ENCODE measurements at regions not wholly inside any gene's neighbourhood (a gene's known extent, or its start where the extent isn't known, plus 50 kb on each side); places are given as distances from the start of the nearest gene placed in this dataset.
A peak's percentile ranks its signal among the peaks of the same experiment; 100 is the strongest.

GRCh38 chr10:32156031-32156495 is 99.8 kb upstream of the KIF5B start:
- H3K9me3 Mint-ChIP-seq, result peaks cover 15% of the 10 kb centered on the region
- H3K36me3 Mint-ChIP-seq (ENCODE audit: low read depth), result peaks cover 3% of the 10 kb centered on the region
- H3K4me1 Mint-ChIP-seq, result peaks cover 4% of the 10 kb centered on the region
- no peaks in the 10 kb centered on the region for H3K27me3 Mint-ChIP-seq
- no peak for ATAC-seq
- no peak overlapping the region for H3K27ac Mint-ChIP-seq
- DNase-seq, result no peak
- H3K4me3 Mint-ChIP-seq, result no peak overlapping the region

- Mint-ChIP-seq H3K4me3 (no peak overlapping the region), H3K9me3 (peaks cover 15% of the 10 kb centered on the region), H3K27ac (no peak overlapping the region), H3K36me3 (ENCODE audit: low read depth) (peaks cover 3% of the 10 kb centered on the region), H3K4me1 (peaks cover 11% of the 10 kb centered on the region), H3K27me3 (no peaks in the 10 kb centered on the region)
- ATAC-seq (no peak), DNase-seq (no peak)
These were observed 98.9 kb upstream of the KIF5B start for GRCh38 chr10:32155075-32155516.

- peaks cover 15% of the 10 kb centered on the region for H3K9me3 Mint-ChIP-seq
- no peak overlapping the region for H3K4me3 Mint-ChIP-seq
- no peaks in the 10 kb centered on the region for H3K27me3 Mint-ChIP-seq
- DNase-seq (no peak), ATAC-seq (no peak)
- peaks cover 3% of the 10 kb centered on the region for H3K36me3 Mint-ChIP-seq (ENCODE audit: low read depth)
- H3K4me1 Mint-ChIP-seq, result peaks cover 21% of the 10 kb centered on the region
- H3K27ac Mint-ChIP-seq, result no peak overlapping the region
These were observed 97.7 kb upstream of the KIF5B start for GRCh38 chr10:32153931-32154330.

- H3K36me3 Mint-ChIP-seq (ENCODE audit: low read depth), result peaks cover 3% of the 10 kb centered on the region
- H3K4me3 Mint-ChIP-seq, result no peak overlapping the region
- H3K27ac Mint-ChIP-seq, result no peak overlapping the region
- DNase-seq (no peak), ATAC-seq (no peak)
- peaks cover 22% of the 10 kb centered on the region for H3K4me1 Mint-ChIP-seq
- H3K9me3 Mint-ChIP-seq, result peaks cover 15% of the 10 kb centered on the region
- H3K27me3 Mint-ChIP-seq, result no peaks in the 10 kb centered on the region
These were observed 97.0 kb upstream of the KIF5B start for GRCh38 chr10:32153252-32153651.

- Mint-ChIP-seq H3K36me3 (ENCODE audit: low read depth) (peaks cover 3% of the 10 kb centered on the region), H3K9me3 (peaks cover 15% of the 10 kb centered on the region), H3K27me3 (no peaks in the 10 kb centered on the region), H3K4me3 (no peak overlapping the region), H3K4me1 (peaks cover 22% of the 10 kb centered on the region), H3K27ac (no peak overlapping the region)
- DNase-seq (no peak), ATAC-seq (no peak)
These were observed 95.6 kb upstream of the KIF5B start for GRCh38 chr10:32151871-32152270.

GRCh38 chr10:32150532-32151101 is 94.4 kb upstream of the KIF5B start:
- Mint-ChIP-seq H3K27me3 (no peaks in the 10 kb centered on the region), H3K27ac (no peak overlapping the region), H3K4me3 (no peak overlapping the region), H3K9me3 (peaks cover 15% of the 10 kb centered on the region), H3K4me1 (peaks cover 22% of the 10 kb centered on the region), H3K36me3 (ENCODE audit: low read depth) (peaks cover 3% of the 10 kb centered on the region)
- no peak for DNase-seq
- ATAC-seq, result no peak

GRCh38 chr10:32149252-32149955 is 93.2 kb upstream of the KIF5B start:
- Mint-ChIP-seq H3K9me3 (peaks cover 11% of the 10 kb centered on the region), H3K4me3 (no peak overlapping the region), H3K27me3 (no peaks in the 10 kb centered on the region), H3K36me3 (ENCODE audit: low read depth) (peaks cover 3% of the 10 kb centered on the region), H3K4me1 (peaks cover 22% of the 10 kb centered on the region), H3K27ac (peak overlapping the region; percentile 52)
- ATAC-seq (peak; percentile 62), DNase-seq (no peak)

GRCh38 chr10:32148864-32149251 is 92.6 kb upstream of the KIF5B start:
- H3K9me3 Mint-ChIP-seq, result peaks cover 11% of the 10 kb centered on the region
- no peak overlapping the region for H3K4me3 Mint-ChIP-seq
- DNase-seq (no peak), ATAC-seq (peak; percentile 11)
- peaks cover 3% of the 10 kb centered on the region for H3K36me3 Mint-ChIP-seq (ENCODE audit: low read depth)
- H3K27me3 Mint-ChIP-seq, result no peaks in the 10 kb centered on the region
- peak overlapping the region; percentile 52 for H3K27ac Mint-ChIP-seq
- H3K4me1 Mint-ChIP-seq, result peaks cover 22% of the 10 kb centered on the region

GRCh38 chr10:32147730-32148129 is 91.5 kb upstream of the KIF5B start:
- no peak for DNase-seq
- no peak for ATAC-seq
- Mint-ChIP-seq H3K4me1 (peaks cover 22% of the 10 kb centered on the region), H3K27ac (no peak overlapping the region), H3K9me3 (no peaks in the 10 kb centered on the region), H3K36me3 (ENCODE audit: low read depth) (no peaks in the 10 kb centered on the region), H3K4me3 (no peak overlapping the region), H3K27me3 (no peaks in the 10 kb centered on the region)

- DNase-seq, result no peak
- no peaks in the 10 kb centered on the region for H3K9me3 Mint-ChIP-seq
- peaks cover 18% of the 10 kb centered on the region for H3K4me1 Mint-ChIP-seq
- no peak for ATAC-seq
- no peak overlapping the region for H3K4me3 Mint-ChIP-seq
- H3K27me3 Mint-ChIP-seq, result no peaks in the 10 kb centered on the region
- H3K36me3 Mint-ChIP-seq (ENCODE audit: low read depth), result no peaks in the 10 kb centered on the region
- no peak overlapping the region for H3K27ac Mint-ChIP-seq
These were observed 89.9 kb upstream of the KIF5B start for GRCh38 chr10:32146166-32146565.

GRCh38 chr10:32144817-32145688 is 88.8 kb upstream of the KIF5B start:
- no peak for DNase-seq
- no peaks in the 10 kb centered on the region for H3K27me3 Mint-ChIP-seq
- H3K4me3 Mint-ChIP-seq, result no peak overlapping the region
- peaks cover 11% of the 10 kb centered on the region for H3K4me1 Mint-ChIP-seq
- no peak for ATAC-seq
- no peaks in the 10 kb centered on the region for H3K36me3 Mint-ChIP-seq (ENCODE audit: low read depth)
- no peak overlapping the region for H3K27ac Mint-ChIP-seq
- H3K9me3 Mint-ChIP-seq, result no peaks in the 10 kb centered on the region

- peaks cover 3% of the 10 kb centered on the region for H3K4me1 Mint-ChIP-seq
- ATAC-seq, result no peak
- H3K9me3 Mint-ChIP-seq, result no peaks in the 10 kb centered on the region
- no peak overlapping the region for H3K27ac Mint-ChIP-seq
- no peak overlapping the region for H3K4me3 Mint-ChIP-seq
- DNase-seq, result no peak
- no peaks in the 10 kb centered on the region for H3K36me3 Mint-ChIP-seq (ENCODE audit: low read depth)
- no peaks in the 10 kb centered on the region for H3K27me3 Mint-ChIP-seq
These were observed 87.2 kb upstream of the KIF5B start for GRCh38 chr10:32143302-32143847.

- no peak for DNase-seq
- ATAC-seq, result peak; percentile 36
- no peaks in the 10 kb centered on the region for H3K36me3 Mint-ChIP-seq (ENCODE audit: low read depth)
- H3K27me3 Mint-ChIP-seq, result no peaks in the 10 kb centered on the region
- no peak overlapping the region for H3K4me3 Mint-ChIP-seq
- peaks cover 3% of the 10 kb centered on the region for H3K4me1 Mint-ChIP-seq
- H3K27ac Mint-ChIP-seq, result no peak overlapping the region
- no peaks in the 10 kb centered on the region for H3K9me3 Mint-ChIP-seq
These were observed 86.4 kb upstream of the KIF5B start for GRCh38 chr10:32142646-32143045.

GRCh38 chr10:32141018-32141807 is 85.0 kb upstream of the KIF5B start:
- H3K27me3 Mint-ChIP-seq, result no peaks in the 10 kb centered on the region
- DNase-seq, result no peak
- peaks cover 3% of the 10 kb centered on the region for H3K4me1 Mint-ChIP-seq
- H3K4me3 Mint-ChIP-seq, result no peak overlapping the region
- no peaks in the 10 kb centered on the region for H3K36me3 Mint-ChIP-seq (ENCODE audit: low read depth)
- H3K27ac Mint-ChIP-seq, result no peak overlapping the region
- ATAC-seq, result no peak
- H3K9me3 Mint-ChIP-seq, result no peaks in the 10 kb centered on the region
